Stimulated activated CD4-positive, alpha-beta T cell treated with anti-CD3 and anti-CD28 coated beads, Interleukin-2, amount 100 ng/mL, for 4 hours (primary cell): ENCODE measurements at regions not wholly inside any gene's neighbourhood (a gene's known extent, or its start where the extent isn't known, plus 50 kb on each side); places are given as distances from the start of the nearest gene placed in this dataset.

Experiments used
- DNase-seq: peaks from one replicate; pipeline ENCODE4 v3.0.0-alpha.2; 2020; ENCODE audit warnings: low read depth

DNA sequence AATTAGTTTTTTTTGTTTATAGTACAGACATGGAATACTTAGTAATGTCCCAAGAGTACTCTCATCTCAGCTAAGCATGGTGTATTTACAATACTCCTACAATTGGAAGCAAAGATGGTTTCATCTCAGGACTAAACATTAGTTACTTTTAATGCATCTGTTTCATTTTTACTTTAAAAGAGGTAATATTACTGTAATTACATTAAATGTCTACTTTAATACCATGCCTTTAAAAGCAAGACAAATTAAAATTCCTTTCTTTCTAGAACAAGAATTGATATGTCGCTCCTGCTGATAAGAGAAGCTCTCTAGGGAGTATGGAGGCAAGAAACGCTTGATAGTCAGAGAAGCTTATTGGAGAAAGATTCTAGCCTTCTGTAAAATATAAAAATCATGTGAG lies 284.9 kb upstream of the ADAMTS5 start:
- DNase-seq, result no peak

- DNase-seq, result no peak
These were observed 283.5 kb upstream of the ADAMTS5 start for GRCh38 chr21:27250366-27250765.

- no peak for DNase-seq
These were observed 281.9 kb upstream of the ADAMTS5 start for GRCh38 chr21:27248814-27249213.

DNA sequence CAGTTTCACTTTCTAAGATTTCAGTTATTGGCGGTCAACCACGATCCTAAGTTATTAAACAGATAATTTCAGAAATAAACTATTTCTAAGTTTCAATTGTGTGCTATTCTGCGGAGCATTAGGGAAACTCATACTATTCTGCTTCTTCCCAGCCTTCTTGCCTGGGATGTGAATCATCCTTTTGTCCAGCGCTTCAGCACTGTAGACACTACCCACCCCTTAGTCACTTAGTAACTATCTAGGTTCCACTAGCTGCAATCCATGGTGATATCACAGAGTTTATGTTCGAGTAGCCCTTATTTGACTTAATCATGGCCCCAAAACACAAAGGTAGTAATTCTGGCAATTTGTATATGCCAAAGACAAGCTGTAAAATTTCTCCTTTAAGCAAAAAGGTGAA lies 279.9 kb upstream of the ADAMTS5 start:
- DNase-seq, result no peak

DNA sequence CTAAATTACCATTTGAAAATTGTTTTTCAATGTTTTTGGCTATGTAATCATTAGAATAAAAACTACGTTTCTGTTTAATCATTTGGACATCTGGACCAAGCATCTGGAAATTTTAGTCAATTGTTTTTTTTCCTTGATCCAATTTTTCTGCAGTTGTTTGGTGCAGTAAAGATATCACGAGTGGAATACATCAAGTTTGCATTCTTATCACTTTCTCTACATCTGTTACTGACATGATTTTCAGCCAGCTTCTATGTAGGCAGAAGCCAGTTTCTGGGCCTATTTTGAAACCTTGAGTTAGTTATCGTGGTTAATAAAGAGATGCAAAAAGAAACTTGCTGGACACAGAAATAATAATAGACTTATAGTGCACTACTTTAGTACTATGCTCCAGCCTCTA lies 277.9 kb upstream of the ADAMTS5 start:
- no peak for DNase-seq

- DNase-seq, result no peak
These were observed 277.5 kb upstream of the ADAMTS5 start for GRCh38 chr21:27244352-27244751.

DNA sequence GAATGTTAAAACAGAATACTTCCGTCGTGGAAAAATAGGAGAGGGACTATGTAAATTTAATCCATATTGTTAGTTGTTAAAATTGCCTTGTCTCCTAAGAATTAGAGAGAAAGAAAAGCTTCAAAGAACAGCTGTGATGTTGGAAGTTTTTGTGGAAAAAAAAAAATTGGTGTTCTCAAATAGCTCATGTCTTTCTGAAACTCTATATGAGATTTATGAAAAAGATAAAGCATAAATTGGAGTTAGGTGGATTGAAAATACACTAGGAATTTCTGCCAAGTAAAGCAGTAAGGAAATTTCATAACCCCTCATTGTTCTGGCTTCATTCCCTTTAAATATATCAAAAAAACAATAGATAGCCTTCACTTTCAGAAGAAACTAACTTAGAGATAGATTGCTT lies 274.0 kb upstream of the ADAMTS5 start:
- DNase-seq, result no peak

- no peak for DNase-seq
These were observed 266.7 kb upstream of the ADAMTS5 start for GRCh38 chr21:27233514-27234115.

DNA sequence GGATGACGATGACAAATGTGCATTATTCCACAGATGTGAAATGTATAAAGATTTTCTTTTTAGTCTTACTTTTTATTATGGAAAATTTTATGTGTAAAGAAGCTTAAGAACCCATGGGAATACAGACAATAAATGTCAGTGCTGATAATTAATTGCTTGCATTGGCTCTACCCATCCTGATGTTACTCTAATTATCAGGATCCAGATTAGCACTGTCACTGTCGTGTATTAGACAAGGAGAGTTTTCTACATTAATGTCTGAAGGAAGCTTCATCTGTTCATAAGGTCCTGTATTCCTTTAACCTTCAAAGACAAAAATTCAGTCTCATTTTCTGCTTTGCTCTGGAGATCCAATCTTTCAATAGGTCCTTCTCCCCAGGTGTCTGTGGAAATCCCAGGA lies 259.1 kb upstream of the ADAMTS5 start:
- DNase-seq, result no peak

GRCh38 chr21:27225151-27225550 lies 258.3 kb upstream of the ADAMTS5 start:
- DNase-seq, result no peak

- DNase-seq, result no peak
These were observed 257.3 kb upstream of the ADAMTS5 start for GRCh38 chr21:27224169-27224568.

GRCh38 chr21:27221077-27221476 lies 254.2 kb upstream of the ADAMTS5 start:
- no peak for DNase-seq

- DNase-seq, result no peak
These were observed 253.5 kb upstream of the ADAMTS5 start for GRCh38 chr21:27220416-27220815.

DNA sequence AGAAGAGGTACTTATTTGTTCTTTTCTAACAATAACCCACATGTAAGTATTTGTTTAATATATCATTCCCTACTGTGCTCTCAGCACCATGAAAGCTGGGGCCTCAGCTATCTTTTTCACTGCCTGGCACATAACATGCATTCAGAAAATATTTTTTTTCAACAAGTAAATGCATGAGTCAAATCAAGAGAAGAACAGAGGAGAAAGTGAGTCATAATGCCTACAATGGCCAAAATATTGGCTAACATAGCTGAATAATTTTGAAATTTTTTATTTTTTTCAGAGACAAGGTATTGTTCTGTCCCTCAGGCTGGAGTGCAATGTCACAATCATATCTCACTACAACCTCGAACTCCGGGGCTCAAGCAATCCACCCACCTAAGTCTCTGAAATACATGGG lies 252.2 kb upstream of the ADAMTS5 start:
- no peak for DNase-seq

GRCh38 chr21:27213303-27213702 lies 246.4 kb upstream of the ADAMTS5 start:
- no peak for DNase-seq

GRCh38 chr21:27212441-27212840 lies 245.6 kb upstream of the ADAMTS5 start:
- no peak for DNase-seq

- DNase-seq, result no peak
These were observed 242.7 kb upstream of the ADAMTS5 start for GRCh38 chr21:27209546-27209945.

GRCh38 chr21:27206368-27206982 lies 239.6 kb upstream of the ADAMTS5 start:
- DNase-seq, result no peak

DNA sequence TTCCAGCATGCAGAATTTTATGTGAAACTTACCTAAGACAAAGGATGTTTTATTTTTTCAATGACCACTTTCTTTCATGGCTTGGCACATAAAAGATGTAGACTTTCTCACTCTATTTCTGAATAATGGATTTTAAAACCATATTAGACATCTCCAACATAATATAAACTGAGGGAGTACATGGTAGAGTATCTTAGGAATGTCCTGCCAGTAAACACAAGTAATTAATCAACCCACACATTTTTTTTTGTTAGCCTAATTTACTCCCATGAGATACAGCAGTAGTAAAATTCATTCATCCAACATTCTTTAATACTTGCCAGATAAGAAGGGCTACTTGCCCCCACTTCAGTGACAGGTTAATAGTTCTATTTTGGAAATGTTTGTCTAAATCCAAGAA lies 235.4 kb upstream of the ADAMTS5 start:
- DNase-seq, result no peak

DNA sequence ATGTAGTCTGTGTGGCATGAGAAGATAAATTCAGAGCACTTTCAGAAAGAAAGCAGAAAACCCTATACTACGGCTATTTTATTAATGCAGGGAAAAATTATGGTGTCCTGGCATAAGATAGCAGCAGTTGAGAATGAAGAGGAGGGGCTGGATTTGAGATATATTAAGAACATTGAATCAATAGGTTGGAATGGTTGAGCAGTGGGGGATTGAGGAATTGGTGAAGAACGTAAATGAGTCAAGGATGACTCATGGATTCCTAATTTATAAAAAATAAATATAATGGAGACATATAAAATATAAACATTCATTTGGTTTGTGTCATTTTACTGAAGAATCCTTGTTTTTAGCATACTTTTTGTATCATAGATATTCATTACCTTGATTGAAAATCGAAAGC lies 234.3 kb upstream of the ADAMTS5 start:
- no peak for DNase-seq

- DNase-seq, result no peak
These were observed 229.8 kb upstream of the ADAMTS5 start for GRCh38 chr21:27196651-27197050.

- no peak for DNase-seq
These were observed 225.5 kb upstream of the ADAMTS5 start for GRCh38 chr21:27192281-27192949.

DNA sequence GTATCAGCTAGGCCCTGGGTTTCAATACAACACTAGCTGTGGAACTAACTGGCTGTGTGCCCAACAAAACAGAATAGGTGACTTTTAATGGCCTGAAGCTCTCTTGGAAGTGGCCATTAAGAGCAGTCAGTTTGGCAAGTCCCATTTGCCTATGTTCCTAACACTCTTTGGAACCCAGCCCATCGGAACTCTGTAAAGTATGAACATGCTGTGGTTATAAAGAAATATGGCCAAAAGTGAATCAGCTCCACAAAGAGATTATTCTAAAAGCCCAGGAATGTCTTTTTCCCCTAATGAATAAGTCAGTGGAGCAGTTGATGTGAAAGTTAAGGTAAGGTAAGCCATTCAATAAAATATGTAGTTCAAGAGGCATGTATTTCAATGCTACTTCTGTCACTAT lies 223.7 kb upstream of the ADAMTS5 start:
- DNase-seq, result no peak

- DNase-seq, result no peak
These were observed 223.0 kb upstream of the ADAMTS5 start for GRCh38 chr21:27189870-27190269.
